GM18505 (cell line): ENCODE measurements at regions not wholly inside any gene's neighbourhood (a gene's known extent, or its start where the extent isn't known, plus 50 kb on each side); places are given as distances from the start of the nearest gene placed in this dataset.
A peak's percentile ranks its signal among the peaks of the same experiment; 100 is the strongest.

ENCODE experiments used
- ATAC-seq: cut with Tn5 transposase; IDR thresholded peaks from one replicate; pipeline ENCODE4 v1.9.1; 2021; ENCODE audit not compliant: unreplicated experiment
- POLR2A ChIP-seq: IDR thresholded peaks from 4 replicates; pipeline ENCODE4 v1.6.1; 2011; ENCODE audit warnings: borderline replicate concordance; ENCODE audit not compliant: insufficient read depth, insufficient read length; ENCODE audit errors: extremely low read depth

- no peak for TF ChIP-seq POLR2A
- no peak for ATAC-seq
Measured at GRCh38 chr3:43882976-43883680, 192.4 kb downstream of the ABHD5 start.

GRCh38 chr3:43883729-43884396 lies 193.1 kb downstream of the ABHD5 start:
- no peak for ATAC-seq
- TF ChIP-seq POLR2A: no peak

- no peak for TF ChIP-seq POLR2A
- ATAC-seq: no peak
Measured at GRCh38 chr3:43884581-43884980, 193.8 kb downstream of the ABHD5 start.

- no peak for TF ChIP-seq POLR2A
- no peak for ATAC-seq
Measured at GRCh38 chr3:43885908-43886618, 195.3 kb downstream of the ABHD5 start.

GRCh38 chr3:43892061-43892460 lies 201.3 kb downstream of the ABHD5 start:
- no peak for TF ChIP-seq POLR2A
- no peak for ATAC-seq

- no peak for TF ChIP-seq POLR2A
- no peak for ATAC-seq
Measured at GRCh38 chr3:43892526-43892925, 201.8 kb downstream of the ABHD5 start.

- TF ChIP-seq POLR2A: no peak
- no peak for ATAC-seq
Measured at GRCh38 chr3:43893727-43894126, 203.0 kb downstream of the ABHD5 start.

- TF ChIP-seq POLR2A: no peak
- no peak for ATAC-seq
Measured at GRCh38 chr3:43894176-43895049, 203.7 kb downstream of the ABHD5 start.

GRCh38 chr3:43895573-43895972 lies 204.8 kb downstream of the ABHD5 start:
- TF ChIP-seq POLR2A: no peak
- ATAC-seq: no peak

GRCh38 chr3:43902415-43902814 lies 211.7 kb downstream of the ABHD5 start:
- TF ChIP-seq POLR2A: no peak
- no peak for ATAC-seq

GRCh38 chr3:43905157-43905556 lies 214.4 kb downstream of the ABHD5 start:
- no peak for TF ChIP-seq POLR2A
- ATAC-seq: no peak

GRCh38 chr3:43906849-43907507 lies 216.2 kb downstream of the ABHD5 start:
- ATAC-seq: peak; percentile 9
- TF ChIP-seq POLR2A: no peak

GRCh38 chr3:43907508-43907858 lies 216.7 kb downstream of the ABHD5 start:
- no peak for TF ChIP-seq POLR2A
- ATAC-seq: peak; percentile 89

GRCh38 chr3:43908456-43908855 lies 217.7 kb downstream of the ABHD5 start:
- TF ChIP-seq POLR2A: no peak
- ATAC-seq: no peak
